Hematopoietic multipotent progenitor cell treated with erythropoietin and hydrocortisone succinate and interleukin-3 and kit ligand, for 8 days (in vitro differentiated cells): ENCODE measurements at regions not wholly inside any gene's neighbourhood (a gene's known extent, or its start where the extent isn't known, plus 50 kb on each side); places are given as distances from the start of the nearest gene placed in this dataset.
A peak's percentile ranks its signal among the peaks of the same experiment; 100 is the strongest.

Source experiments
- DNase-seq: peaks from one replicate; pipeline ENCODE4 v3.0.0-alpha.2; 2015

- DNase-seq, result no peak
These were observed 452.0 kb upstream of the KIRREL3 start for GRCh38 chr11:127452533-127452932.

- DNase-seq, result no peak
These were observed 451.3 kb upstream of the KIRREL3 start for GRCh38 chr11:127451861-127452260.

GRCh38 chr11:127448101-127448500 lies 447.5 kb upstream of the KIRREL3 start:
- DNase-seq, result no peak

GRCh38 chr11:127445476-127445875 lies 444.9 kb upstream of the KIRREL3 start:
- no peak for DNase-seq

- no peak for DNase-seq
These were observed 442.7 kb upstream of the KIRREL3 start for GRCh38 chr11:127443297-127443696.

- DNase-seq, result no peak
These were observed 440.0 kb upstream of the KIRREL3 start for GRCh38 chr11:127440616-127441015.

GRCh38 chr11:127425281-127425680 lies 424.7 kb upstream of the KIRREL3 start:
- no peak for DNase-seq

- DNase-seq, result no peak
These were observed 424.1 kb upstream of the KIRREL3 start for GRCh38 chr11:127424661-127425060.

GRCh38 chr11:127420139-127420538 lies 419.6 kb upstream of the KIRREL3 start:
- no peak for DNase-seq

GRCh38 chr11:127412722-127413380 lies 412.3 kb upstream of the KIRREL3 start:
- no peak for DNase-seq

- no peak for DNase-seq
These were observed 411.7 kb upstream of the KIRREL3 start for GRCh38 chr11:127412234-127412633.

- DNase-seq, result no peak
These were observed 410.7 kb upstream of the KIRREL3 start for GRCh38 chr11:127411283-127411682.

GRCh38 chr11:127395034-127395433 lies 394.5 kb upstream of the KIRREL3 start:
- DNase-seq, result peak; percentile 14

GRCh38 chr11:127393460-127393997 lies 393.0 kb upstream of the KIRREL3 start:
- no peak for DNase-seq

- no peak for DNase-seq
These were observed 392.0 kb upstream of the KIRREL3 start for GRCh38 chr11:127392575-127392974.

- DNase-seq, result no peak
These were observed 389.9 kb upstream of the KIRREL3 start for GRCh38 chr11:127390465-127390864.

- DNase-seq, result no peak
These were observed 384.5 kb upstream of the KIRREL3 start for GRCh38 chr11:127385071-127385470.

- no peak for DNase-seq
These were observed 382.5 kb upstream of the KIRREL3 start for GRCh38 chr11:127383026-127383425.

- no peak for DNase-seq
These were observed 380.7 kb upstream of the KIRREL3 start for GRCh38 chr11:127381247-127381646.

GRCh38 chr11:127379686-127380085 lies 379.1 kb upstream of the KIRREL3 start:
- DNase-seq, result no peak

- DNase-seq, result no peak
These were observed 375.7 kb upstream of the KIRREL3 start for GRCh38 chr11:127376301-127376700.

GRCh38 chr11:127369356-127369755 lies 368.8 kb upstream of the KIRREL3 start:
- DNase-seq, result no peak

GRCh38 chr11:127362754-127363308 lies 362.3 kb upstream of the KIRREL3 start:
- no peak for DNase-seq

GRCh38 chr11:127358160-127358559 lies 357.6 kb upstream of the KIRREL3 start:
- no peak for DNase-seq

GRCh38 chr11:127350476-127350875 lies 349.9 kb upstream of the KIRREL3 start:
- DNase-seq, result no peak
